Astrocyte (in vitro differentiated cells and primary cell): ENCODE measurements at regions not wholly inside any gene's neighbourhood (a gene's known extent, or its start where the extent isn't known, plus 50 kb on each side); places are given as distances from the start of the nearest gene placed in this dataset.

Experiments
- DNase-seq: peaks from one replicate; pipeline ENCODE4 v3.0.0-alpha.2; 2010; ENCODE audit warnings: low read depth
- FAIRE-seq: peaks from 2 replicates; lab custom pipeline; 2011; peaks lifted over from hg19 to GRCh38; lab: Jason Lieb, UNC
- H2AFZ ChIP-seq: 2 replicates; pipeline ENCODE4 v1.6.0; 2012; ENCODE audit warnings: low read depth, low read length, inconsistent platforms
- H3K27ac ChIP-seq: 2 replicates; pipeline ENCODE4 v1.5.1; 2011; ENCODE audit warnings: low read depth, low read length, inconsistent platforms
- H3K27me3 ChIP-seq: 2 replicates; pipeline ENCODE4 v1.6.0; 2011; ENCODE audit warnings: low read length, inconsistent platforms; ENCODE audit not compliant: insufficient read depth
- H3K36me3 ChIP-seq: 2 replicates; pipeline ENCODE4 v1.5.1; 2011; ENCODE audit warnings: low read length, inconsistent platforms; ENCODE audit not compliant: insufficient read depth
- H3K4me1 ChIP-seq: 2 replicates; pipeline ENCODE4 v1.5.1; 2011; ENCODE audit warnings: low read length, inconsistent platforms; ENCODE audit not compliant: insufficient read depth
- H3K4me2 ChIP-seq: 2 replicates; pipeline ENCODE4 v1.6.0; 2012; ENCODE audit warnings: low read length, inconsistent platforms
- H3K4me3 ChIP-seq: 2 replicates; pipeline ENCODE4 v1.5.1; 2011; ENCODE audit warnings: low read depth, mild to moderate bottlenecking, low read length, inconsistent platforms; ENCODE audit not compliant: insufficient read depth
- H3K79me2 ChIP-seq: 2 replicates; pipeline ENCODE4 v1.6.0; 2012; ENCODE audit warnings: mild to moderate bottlenecking, low read length, inconsistent platforms; ENCODE audit not compliant: insufficient read depth
- H3K9ac ChIP-seq: 2 replicates; pipeline ENCODE4 v1.6.0; 2012; ENCODE audit warnings: mild to moderate bottlenecking, low read length, inconsistent platforms
- H3K9me3 ChIP-seq: 2 replicates; pipeline ENCODE4 v1.5.1; 2012; ENCODE audit warnings: low read depth, mild to moderate bottlenecking, low read length, inconsistent platforms; ENCODE audit not compliant: insufficient read depth
- H4K20me1 ChIP-seq: 2 replicates; pipeline ENCODE4 v1.6.0; 2012; ENCODE audit warnings: low read length, inconsistent platforms; ENCODE audit not compliant: insufficient read depth
- H3K27ac Mint-ChIP-seq: one replicate; pipeline ENCODE4 v1.8.0; 2021; ENCODE audit warnings: mild to moderate bottlenecking, mixed read lengths; ENCODE audit not compliant: unreplicated experiment
- H3K27me3 Mint-ChIP-seq: one replicate; pipeline ENCODE4 v1.8.0; 2021; ENCODE audit warnings: low read depth, mixed read lengths; ENCODE audit not compliant: unreplicated experiment
- H3K36me3 Mint-ChIP-seq: one replicate; pipeline ENCODE4 v1.8.0; 2021; ENCODE audit warnings: low read depth, mixed read lengths; ENCODE audit not compliant: unreplicated experiment
- H3K4me1 Mint-ChIP-seq: one replicate; pipeline ENCODE4 v1.8.0; 2021; ENCODE audit warnings: low read depth, mixed read lengths; ENCODE audit not compliant: unreplicated experiment
- H3K4me3 Mint-ChIP-seq: one replicate; pipeline ENCODE4 v1.8.0; 2021; ENCODE audit warnings: mild to moderate bottlenecking, moderate library complexity, mixed read lengths; ENCODE audit not compliant: unreplicated experiment
- H3K9me3 Mint-ChIP-seq: one replicate; pipeline ENCODE4 v1.8.0; 2021; ENCODE audit warnings: mild to moderate bottlenecking, mixed read lengths; ENCODE audit not compliant: unreplicated experiment
- EZH2 ChIP-seq: IDR thresholded peaks from 2 replicates; pipeline ENCODE4 v1.6.1; 2012; ENCODE audit warnings: mild to moderate bottlenecking, low read length, inconsistent platforms; ENCODE audit not compliant: insufficient read depth
- TF ChIP-seq, protein P1 (sequence below): IDR thresholded peaks from 2 replicates; pipeline ENCODE4 v1.5.1; 2011; ENCODE audit warnings: low read depth, mild to moderate bottlenecking, inconsistent platforms, low read length, moderate library complexity; ENCODE audit not compliant: insufficient read depth

DNA sequence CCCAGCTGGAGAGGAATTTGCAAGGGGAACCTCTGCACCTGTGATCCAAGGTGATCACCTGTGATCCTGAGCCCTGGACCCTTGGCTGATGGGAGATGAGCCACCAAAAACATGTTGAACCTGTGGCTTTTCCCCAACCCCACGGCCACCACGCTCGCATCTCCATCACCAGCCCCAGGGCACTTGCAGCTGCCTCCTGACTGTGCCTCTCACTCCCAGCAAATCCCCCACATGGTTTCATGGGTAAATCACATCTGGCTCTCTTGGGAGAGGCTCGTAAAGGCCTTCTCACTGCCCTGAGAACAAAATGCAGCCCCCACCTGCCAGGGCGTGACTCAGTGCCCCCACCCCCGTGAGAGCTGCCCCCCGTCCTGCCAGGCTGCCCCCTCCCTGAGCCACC, 76.0 kb downstream of the RFLNA start:
- no peaks in the 10 kb centered on the region for H3K27me3 Mint-ChIP-seq
- H3K9me3 Mint-ChIP-seq, result no peaks in the 10 kb centered on the region
- H3K79me2 ChIP-seq, result peaks cover 89% of the 10 kb centered on the region
- H3K9ac ChIP-seq, result peak overlapping the region; percentile 72
- H3K27ac Mint-ChIP-seq, result peak overlapping the region; percentile 69
- H3K9me3 ChIP-seq, result no peaks in the 10 kb centered on the region
- H3K4me3 Mint-ChIP-seq, result no peak overlapping the region
- H3K36me3 ChIP-seq, result peaks cover 16% of the 10 kb centered on the region
- FAIRE-seq, result no peak
- no peak overlapping the region for H3K4me3 ChIP-seq
- peaks cover 12% of the 10 kb centered on the region for H3K36me3 Mint-ChIP-seq
- H2AFZ ChIP-seq, result no peak overlapping the region
- DNase-seq, result no peak
- H4K20me1 ChIP-seq, result peaks cover 87% of the 10 kb centered on the region
- peak overlapping the region; percentile 74 for H3K27ac ChIP-seq
- TF ChIP-seq, protein P1, sequence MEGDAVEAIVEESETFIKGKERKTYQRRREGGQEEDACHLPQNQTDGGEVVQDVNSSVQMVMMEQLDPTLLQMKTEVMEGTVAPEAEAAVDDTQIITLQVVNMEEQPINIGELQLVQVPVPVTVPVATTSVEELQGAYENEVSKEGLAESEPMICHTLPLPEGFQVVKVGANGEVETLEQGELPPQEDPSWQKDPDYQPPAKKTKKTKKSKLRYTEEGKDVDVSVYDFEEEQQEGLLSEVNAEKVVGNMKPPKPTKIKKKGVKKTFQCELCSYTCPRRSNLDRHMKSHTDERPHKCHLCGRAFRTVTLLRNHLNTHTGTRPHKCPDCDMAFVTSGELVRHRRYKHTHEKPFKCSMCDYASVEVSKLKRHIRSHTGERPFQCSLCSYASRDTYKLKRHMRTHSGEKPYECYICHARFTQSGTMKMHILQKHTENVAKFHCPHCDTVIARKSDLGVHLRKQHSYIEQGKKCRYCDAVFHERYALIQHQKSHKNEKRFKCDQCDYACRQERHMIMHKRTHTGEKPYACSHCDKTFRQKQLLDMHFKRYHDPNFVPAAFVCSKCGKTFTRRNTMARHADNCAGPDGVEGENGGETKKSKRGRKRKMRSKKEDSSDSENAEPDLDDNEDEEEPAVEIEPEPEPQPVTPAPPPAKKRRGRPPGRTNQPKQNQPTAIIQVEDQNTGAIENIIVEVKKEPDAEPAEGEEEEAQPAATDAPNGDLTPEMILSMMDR, result no peak
- TF ChIP-seq EZH2, result no peak
- peaks cover 35% of the 10 kb centered on the region for H3K4me1 ChIP-seq
- H3K4me2 ChIP-seq, result no peak overlapping the region
- peaks cover 8% of the 10 kb centered on the region for H3K4me1 Mint-ChIP-seq
- no peaks in the 10 kb centered on the region for H3K27me3 ChIP-seq

DNA sequence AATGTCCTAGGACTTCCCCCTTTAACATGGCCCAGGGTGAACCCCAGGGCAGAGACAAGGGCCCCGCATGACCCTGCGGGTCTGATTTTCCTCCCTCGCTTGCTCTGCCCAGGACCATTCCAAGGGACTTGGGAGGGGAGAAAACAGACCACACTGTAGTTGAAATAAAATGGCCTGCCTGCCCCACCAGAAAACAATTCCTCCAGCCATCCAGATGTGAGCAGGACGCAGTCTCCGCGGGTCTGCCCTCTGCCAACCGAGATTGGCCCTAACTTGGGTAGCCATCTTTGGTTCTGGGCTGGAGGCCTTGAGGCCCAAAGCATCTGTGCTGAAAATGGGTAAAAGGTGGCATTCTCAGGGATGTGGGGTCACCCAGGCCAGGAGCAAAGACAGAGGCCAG, 75.5 kb downstream of the RFLNA start:
- no peak for DNase-seq
- H3K9ac ChIP-seq, result peak overlapping the region; percentile 72
- H3K4me3 ChIP-seq, result no peak overlapping the region
- no peaks in the 10 kb centered on the region for H3K27me3 ChIP-seq
- Mint-ChIP-seq H3K27ac (no peak overlapping the region), H3K27me3 (no peaks in the 10 kb centered on the region), H3K36me3 (peaks cover 12% of the 10 kb centered on the region), H3K4me1 (peaks cover 6% of the 10 kb centered on the region), H3K9me3 (no peaks in the 10 kb centered on the region), H3K4me3 (no peak overlapping the region)
- peaks cover 17% of the 10 kb centered on the region for H3K36me3 ChIP-seq
- FAIRE-seq, result no peak
- peaks cover 35% of the 10 kb centered on the region for H3K4me1 ChIP-seq
- peak overlapping the region; percentile 74 for H3K27ac ChIP-seq
- H3K79me2 ChIP-seq, result peaks cover 89% of the 10 kb centered on the region
- peaks cover 87% of the 10 kb centered on the region for H4K20me1 ChIP-seq
- H3K4me2 ChIP-seq, result peak overlapping the region; percentile 69
- TF ChIP-seq EZH2, result no peak
- TF ChIP-seq, protein P1, result no peak
- H3K9me3 ChIP-seq, result no peaks in the 10 kb centered on the region
- H2AFZ ChIP-seq, result no peak overlapping the region

DNA sequence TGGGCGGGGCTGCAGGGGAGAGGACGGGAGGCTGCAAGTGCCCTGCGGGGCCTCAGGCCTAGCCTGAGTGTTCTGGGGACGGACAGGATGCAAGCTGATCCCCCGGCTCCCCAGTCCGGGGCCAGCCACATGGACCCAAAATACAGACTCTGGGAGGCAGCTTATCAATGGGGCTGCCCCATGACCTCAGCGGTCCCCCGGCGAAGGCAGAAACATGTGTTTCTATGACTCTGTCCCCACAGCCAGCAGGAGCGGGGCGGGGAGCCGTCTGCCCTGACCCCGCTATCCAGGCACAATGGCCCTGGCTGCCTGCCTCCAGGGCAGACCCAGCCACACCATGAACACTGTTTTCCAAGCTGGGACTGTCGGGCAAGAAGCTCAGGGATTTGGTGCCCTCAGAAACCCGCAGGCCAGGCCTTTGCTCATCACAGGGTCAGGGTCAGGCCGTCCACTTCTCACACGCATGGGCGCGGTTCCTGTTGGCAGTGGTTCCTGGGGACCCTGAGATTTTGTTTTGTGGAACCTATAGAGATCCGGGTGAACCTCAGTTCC, 75.0 kb downstream of the RFLNA start:
- Histone ChIP-seq H3K4me1 (peaks cover 35% of the 10 kb centered on the region), H3K9me3 (no peaks in the 10 kb centered on the region), H3K4me2 (peak overlapping the region; percentile 69), H3K27me3 (no peaks in the 10 kb centered on the region), H3K79me2 (peaks cover 89% of the 10 kb centered on the region), H4K20me1 (peaks cover 87% of the 10 kb centered on the region), H3K36me3 (peaks cover 20% of the 10 kb centered on the region), H3K27ac (peak overlapping the region; percentile 74), H3K9ac (peak overlapping the region; percentile 72), H3K4me3 (no peak overlapping the region), H2AFZ (no peak overlapping the region)
- H3K36me3 Mint-ChIP-seq, result peaks cover 7% of the 10 kb centered on the region
- H3K4me3 Mint-ChIP-seq, result no peak overlapping the region
- no peak overlapping the region for H3K27ac Mint-ChIP-seq
- no peaks in the 10 kb centered on the region for H3K9me3 Mint-ChIP-seq
- FAIRE-seq (no peak), DNase-seq (no peak)
- peaks cover 4% of the 10 kb centered on the region for H3K4me1 Mint-ChIP-seq
- no peaks in the 10 kb centered on the region for H3K27me3 Mint-ChIP-seq
- TF ChIP-seq, protein P1, result no peak
- TF ChIP-seq EZH2, result no peak
